ENCODE measurements at regions not wholly inside any gene's neighbourhood (a gene's known extent, or its start where the extent isn't known, plus 50 kb on each side); places are given as distances from the start of the nearest gene placed in this dataset.

GRCh38 chr11:116162886-116163230, 609.9 kb downstream of the BUD13 start:
- in situ Hi-C loops (cut with MboI; ENCODE audit: low pct_unique_long_range_greater_than_20kb, low sequenced_read_pairs, unreplicated experiment) = no loop called here
- DNase-seq (ENCODE audit: low spot score) = no peak
- TF ChIP-seq, protein P1, sequence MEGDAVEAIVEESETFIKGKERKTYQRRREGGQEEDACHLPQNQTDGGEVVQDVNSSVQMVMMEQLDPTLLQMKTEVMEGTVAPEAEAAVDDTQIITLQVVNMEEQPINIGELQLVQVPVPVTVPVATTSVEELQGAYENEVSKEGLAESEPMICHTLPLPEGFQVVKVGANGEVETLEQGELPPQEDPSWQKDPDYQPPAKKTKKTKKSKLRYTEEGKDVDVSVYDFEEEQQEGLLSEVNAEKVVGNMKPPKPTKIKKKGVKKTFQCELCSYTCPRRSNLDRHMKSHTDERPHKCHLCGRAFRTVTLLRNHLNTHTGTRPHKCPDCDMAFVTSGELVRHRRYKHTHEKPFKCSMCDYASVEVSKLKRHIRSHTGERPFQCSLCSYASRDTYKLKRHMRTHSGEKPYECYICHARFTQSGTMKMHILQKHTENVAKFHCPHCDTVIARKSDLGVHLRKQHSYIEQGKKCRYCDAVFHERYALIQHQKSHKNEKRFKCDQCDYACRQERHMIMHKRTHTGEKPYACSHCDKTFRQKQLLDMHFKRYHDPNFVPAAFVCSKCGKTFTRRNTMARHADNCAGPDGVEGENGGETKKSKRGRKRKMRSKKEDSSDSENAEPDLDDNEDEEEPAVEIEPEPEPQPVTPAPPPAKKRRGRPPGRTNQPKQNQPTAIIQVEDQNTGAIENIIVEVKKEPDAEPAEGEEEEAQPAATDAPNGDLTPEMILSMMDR (IDR thresholded peaks at IDR 0.05; ENCODE audit: extremely low read depth, insufficient read depth, missing control alignments) = no peak

- TF ChIP-seq, protein P1 (IDR thresholded peaks at IDR 0.05; ENCODE audit: extremely low read depth, insufficient read depth, missing control alignments) = no peak
- DNase-seq (ENCODE audit: low spot score) = no peak
- in situ Hi-C loops (cut with MboI; ENCODE audit: low pct_unique_long_range_greater_than_20kb, low sequenced_read_pairs, unreplicated experiment) = no loop called here
These were observed 610.5 kb downstream of the BUD13 start for GRCh38 chr11:116162086-116162885.

- in situ Hi-C loops (cut with MboI; ENCODE audit: low pct_unique_long_range_greater_than_20kb, low sequenced_read_pairs, unreplicated experiment) = no loop called here
- DNase-seq (ENCODE audit: low spot score) = no peak
- TF ChIP-seq, protein P1 (IDR thresholded peaks at IDR 0.05; ENCODE audit: extremely low read depth, insufficient read depth, missing control alignments) = no peak
These were observed 624.1 kb downstream of the BUD13 start for GRCh38 chr11:116148645-116149044.

GRCh38 chr11:116148056-116148455, 624.7 kb downstream of the BUD13 start:
- TF ChIP-seq, protein P1 (IDR thresholded peaks at IDR 0.05; ENCODE audit: extremely low read depth, insufficient read depth, missing control alignments) = no peak
- no peak for DNase-seq (ENCODE audit: low spot score)
- in situ Hi-C loops (cut with MboI; ENCODE audit: low pct_unique_long_range_greater_than_20kb, low sequenced_read_pairs, unreplicated experiment) = no loop called here

GRCh38 chr11:116145187-116145865, 627.5 kb downstream of the BUD13 start:
- in situ Hi-C loops (cut with MboI; ENCODE audit: low pct_unique_long_range_greater_than_20kb, low sequenced_read_pairs, unreplicated experiment) = no loop called here
- DNase-seq (ENCODE audit: low spot score) = no peak
- TF ChIP-seq, protein P1 (IDR thresholded peaks at IDR 0.05; ENCODE audit: extremely low read depth, insufficient read depth, missing control alignments) = no peak

DNA sequence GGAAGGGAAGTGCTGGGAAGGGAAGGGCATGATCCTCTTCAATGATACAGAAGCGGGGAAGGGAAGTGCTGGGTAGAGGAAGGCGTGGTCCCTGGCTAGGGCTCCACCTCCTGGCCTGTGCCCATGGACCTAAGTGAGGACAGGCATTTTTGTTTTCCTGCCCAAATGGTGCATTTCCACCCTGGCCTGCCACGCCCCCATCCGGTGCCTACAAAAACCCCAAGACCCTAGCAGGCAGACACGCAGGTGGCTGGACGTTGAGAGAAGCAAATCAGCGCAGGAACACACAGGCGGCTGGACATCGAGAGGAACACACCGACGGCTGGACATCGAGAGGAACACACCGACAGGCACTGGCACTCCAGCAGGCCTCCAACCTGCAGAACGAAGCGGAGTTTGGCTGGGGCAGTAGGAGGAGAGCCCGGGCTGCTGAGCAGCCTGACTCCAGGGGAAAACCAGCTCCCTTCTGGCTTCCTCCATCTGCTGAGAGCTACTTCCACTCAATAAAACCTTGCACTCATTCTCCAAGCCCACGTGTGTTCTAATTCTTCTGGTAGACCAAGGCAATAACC, 628.3 kb downstream of the BUD13 start:
- TF ChIP-seq, protein P1 (IDR thresholded peaks at IDR 0.05; ENCODE audit: extremely low read depth, insufficient read depth, missing control alignments) = no peak
- DNase-seq (ENCODE audit: low spot score) = no peak
- in situ Hi-C loops (cut with MboI; ENCODE audit: low pct_unique_long_range_greater_than_20kb, low sequenced_read_pairs, unreplicated experiment) = no loop called here

Measured in GM13977 (cell line).